ENCODE measurements at regions not wholly inside any gene's neighbourhood (a gene's known extent, or its start where the extent isn't known, plus 50 kb on each side); places are given as distances from the start of the nearest gene placed in this dataset.

DNA sequence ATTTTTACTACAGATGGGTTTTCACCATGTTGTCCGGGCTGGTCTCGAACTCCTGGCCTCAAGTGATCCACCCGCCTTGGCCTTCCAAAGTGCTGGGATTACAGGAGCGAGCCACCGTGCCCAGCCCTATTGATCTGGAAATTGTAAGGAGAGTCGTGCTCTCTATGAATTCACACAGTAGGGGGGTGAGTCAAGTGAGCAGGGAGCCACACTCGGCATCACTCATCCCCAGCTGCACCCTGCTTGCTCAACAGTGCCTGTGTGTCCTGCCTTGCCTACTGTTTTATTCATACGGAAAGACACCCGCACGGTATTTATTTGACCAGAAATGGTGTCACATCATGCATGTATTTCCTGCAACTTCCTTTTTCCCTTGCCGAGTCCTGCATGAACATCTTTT lies 157.2 kb upstream of the FOXF1 start:
- H3K36me3 ChIP-seq, result no peaks in the 10 kb centered on the region
- intact Hi-C loops (cut with DNase I), result loop anchor here in 2 of 10 donors (5.0 kb wide), 2 partner anchors 159 to 391 kb away; partner anchors contain the start of gene FOXF1 (in 1 of the 2)
- ATAC-seq, result no peak
- H3K27ac ChIP-seq, result no peak overlapping the region
- no peak overlapping the region for H3K4me3 ChIP-seq
- no peak for DNase-seq
- no peaks in the 10 kb centered on the region for H3K4me1 ChIP-seq
- H3K27me3 ChIP-seq, result peaks cover 0 to 98% (median 81%) of the 10 kb centered on the region in 7 donors
- 75 to 79% methylated on average over 11 of the region's 11 CpGs for WGBS, 2 donors
- TF ChIP-seq, protein P1, sequence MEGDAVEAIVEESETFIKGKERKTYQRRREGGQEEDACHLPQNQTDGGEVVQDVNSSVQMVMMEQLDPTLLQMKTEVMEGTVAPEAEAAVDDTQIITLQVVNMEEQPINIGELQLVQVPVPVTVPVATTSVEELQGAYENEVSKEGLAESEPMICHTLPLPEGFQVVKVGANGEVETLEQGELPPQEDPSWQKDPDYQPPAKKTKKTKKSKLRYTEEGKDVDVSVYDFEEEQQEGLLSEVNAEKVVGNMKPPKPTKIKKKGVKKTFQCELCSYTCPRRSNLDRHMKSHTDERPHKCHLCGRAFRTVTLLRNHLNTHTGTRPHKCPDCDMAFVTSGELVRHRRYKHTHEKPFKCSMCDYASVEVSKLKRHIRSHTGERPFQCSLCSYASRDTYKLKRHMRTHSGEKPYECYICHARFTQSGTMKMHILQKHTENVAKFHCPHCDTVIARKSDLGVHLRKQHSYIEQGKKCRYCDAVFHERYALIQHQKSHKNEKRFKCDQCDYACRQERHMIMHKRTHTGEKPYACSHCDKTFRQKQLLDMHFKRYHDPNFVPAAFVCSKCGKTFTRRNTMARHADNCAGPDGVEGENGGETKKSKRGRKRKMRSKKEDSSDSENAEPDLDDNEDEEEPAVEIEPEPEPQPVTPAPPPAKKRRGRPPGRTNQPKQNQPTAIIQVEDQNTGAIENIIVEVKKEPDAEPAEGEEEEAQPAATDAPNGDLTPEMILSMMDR (IDR thresholded peaks at IDR 0.05), result no peak
- peaks cover 0 to 16% (median 7%) of the 10 kb centered on the region in 11 donors for H3K9me3 ChIP-seq

DNA sequence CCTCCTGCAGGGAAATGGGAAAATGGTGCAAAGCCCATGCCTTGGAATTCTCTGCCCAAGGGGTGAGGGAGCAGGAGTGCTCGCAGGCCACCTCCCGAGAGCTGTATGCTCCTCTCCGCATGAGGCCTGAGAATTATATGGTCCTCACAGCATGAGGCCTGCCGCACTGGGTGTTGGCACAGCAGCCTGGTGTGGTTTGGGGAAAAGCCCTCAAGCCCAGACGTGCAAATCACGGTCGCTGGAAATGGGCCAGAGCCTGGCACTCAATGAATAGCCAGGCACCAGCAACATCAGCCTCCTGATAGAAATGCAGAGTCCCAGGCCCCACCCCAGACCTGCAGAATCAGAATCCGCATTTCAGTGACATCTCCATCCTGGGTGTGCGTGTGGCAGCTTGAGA lies 156.4 kb upstream of the FOXF1 start:
- H3K36me3 ChIP-seq, result no peaks in the 10 kb centered on the region
- H3K27me3 ChIP-seq, result peaks cover 0 to 98% (median 79%) of the 10 kb centered on the region in 7 donors
- no peak overlapping the region for H3K27ac ChIP-seq
- TF ChIP-seq, protein P1 (IDR thresholded peaks at IDR 0.05), result no peak
- 84 to 87% methylated on average over 9 of the region's 9 CpGs for WGBS, 2 donors
- no peak for DNase-seq
- H3K4me1 ChIP-seq, result no peaks in the 10 kb centered on the region
- peaks cover 0 to 16% (median 7%) of the 10 kb centered on the region in 11 donors for H3K9me3 ChIP-seq
- no peak for ATAC-seq
- intact Hi-C loops (cut with DNase I), result loop anchor here in 2 of 10 donors (5.0 kb wide), 2 partner anchors 158 to 392 kb away; partner anchors contain the start of gene FOXF1 (in 1 of the 2)
- no peak overlapping the region for H3K4me3 ChIP-seq

DNA sequence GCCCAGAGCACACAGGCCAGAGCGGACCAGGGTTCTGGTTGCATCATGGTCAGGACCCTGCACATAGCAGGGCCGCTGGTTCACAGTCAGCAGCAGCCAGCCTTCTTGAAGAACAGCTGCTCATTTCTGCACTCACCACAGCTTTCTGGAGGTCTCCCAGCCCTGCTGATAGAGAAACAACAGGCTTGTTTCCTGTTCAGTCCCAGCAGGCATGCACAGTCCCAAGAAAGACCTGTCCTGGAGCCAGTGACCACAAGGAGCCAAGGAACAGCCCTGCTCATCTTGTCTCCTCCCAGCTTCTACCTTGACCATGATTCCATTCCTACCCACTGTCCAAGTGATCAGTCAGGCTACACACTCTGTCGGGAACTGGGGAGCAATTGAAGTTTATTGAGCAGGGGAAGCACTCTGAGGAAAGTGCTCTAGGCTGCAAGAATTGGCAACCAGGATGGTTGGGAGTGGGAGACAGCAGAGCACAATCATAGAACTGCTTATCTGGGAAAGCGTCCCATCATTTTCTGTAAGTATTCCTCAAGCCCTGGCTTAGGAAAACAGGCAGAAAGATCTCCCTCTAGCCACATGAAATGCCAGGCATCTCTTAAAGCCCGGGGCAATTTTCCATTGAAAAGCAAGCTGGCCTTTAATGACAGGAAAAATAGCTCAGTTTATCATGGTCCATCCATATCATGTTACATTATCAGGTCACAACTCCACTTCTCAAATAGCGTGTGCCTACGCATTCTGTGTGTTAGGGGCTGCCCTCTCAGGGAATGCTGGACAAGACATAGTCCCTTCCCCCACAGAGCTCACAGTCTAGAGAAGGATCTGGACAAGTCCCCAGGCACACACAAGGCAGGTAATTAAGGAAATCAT lies 155.4 kb upstream of the FOXF1 start:
- Histone ChIP-seq H3K27me3 (peaks cover 0 to 98% (median 79%) of the 10 kb centered on the region in 7 donors), H3K9me3 (peaks cover 0 to 16% (median 7%) of the 10 kb centered on the region in 11 donors), H3K4me1 (no peaks in the 10 kb centered on the region), H3K36me3 (no peaks in the 10 kb centered on the region), H3K27ac (no peak overlapping the region), H3K4me3 (no peak overlapping the region)
- 52 to 59% methylated on average over 7 of the region's 7 CpGs for WGBS, 2 donors
- ATAC-seq, result peak in 1 of 8 donors; percentile 25
- TF ChIP-seq, protein P1 (IDR thresholded peaks at IDR 0.05), result no peak
- intact Hi-C loops (cut with DNase I), result loop anchor here in 2 of 10 donors (5.0 kb wide), 2 partner anchors 157 to 393 kb away; partner anchors contain the start of gene FOXF1 (in 1 of the 2)
- no peak for DNase-seq

DNA sequence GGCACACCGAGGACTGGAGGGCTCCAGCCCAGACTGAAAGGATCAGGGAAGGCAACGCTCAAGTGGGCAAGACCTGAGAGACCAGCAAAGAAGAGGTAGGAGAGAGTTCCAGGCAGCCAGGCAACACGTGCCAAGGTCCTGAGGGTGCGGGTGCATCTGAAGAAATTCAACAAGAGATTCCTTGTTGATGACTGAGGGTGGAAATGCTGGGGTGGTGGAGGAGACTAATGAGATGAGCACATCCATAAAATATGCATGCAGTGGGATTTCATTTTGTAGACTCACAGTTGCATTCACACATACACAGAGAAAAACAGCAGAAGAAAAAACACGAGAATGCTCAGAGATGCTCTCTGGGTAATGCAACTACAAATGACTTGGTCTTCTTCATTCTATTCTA lies 154.8 kb upstream of the FOXF1 start:
- H3K4me3 ChIP-seq, result no peak overlapping the region
- TF ChIP-seq, protein P1 (IDR thresholded peaks at IDR 0.05), result no peak
- ATAC-seq (no peak), DNase-seq (no peak)
- WGBS, 2 donors, result 80 to 81% methylated on average over 5 of the region's 5 CpGs
- intact Hi-C loops (cut with DNase I), result no loop called here
- no peaks in the 10 kb centered on the region for H3K36me3 ChIP-seq
- peaks cover 0 to 16% (median 7%) of the 10 kb centered on the region in 11 donors for H3K9me3 ChIP-seq
- no peaks in the 10 kb centered on the region for H3K4me1 ChIP-seq
- H3K27me3 ChIP-seq, result peaks cover 0 to 98% (median 81%) of the 10 kb centered on the region in 7 donors
- no peak overlapping the region for H3K27ac ChIP-seq

Data from heart right ventricle (tissue), 16 donors.